ENCODE measurements at regions not wholly inside any gene's neighbourhood (a gene's known extent, or its start where the extent isn't known, plus 50 kb on each side); places are given as distances from the start of the nearest gene placed in this dataset.

- TF ChIP-seq CTCF (IDR thresholded peaks at IDR 0.05) = no peak
- TF ChIP-seq ZFX (IDR thresholded peaks at IDR 0.05; ENCODE audit: borderline replicate concordance) = no peak
Measured at GRCh38 chr6:122154155-122154554, 245.3 kb upstream of the HSF2 start.
